Stimulated activated CD4-positive, alpha-beta T cell treated with anti-CD3 and anti-CD28 coated beads, Interleukin-1b, Interleukin-23, amount 100 ng/mL, for 4 hours (primary cell): ENCODE measurements at regions not wholly inside any gene's neighbourhood (a gene's known extent, or its start where the extent isn't known, plus 50 kb on each side); places are given as distances from the start of the nearest gene placed in this dataset.
"Not testable (repeated sequence)": the region's sequence is repeated elsewhere in the genome, so short reads cannot be mapped to it uniquely, and the experiment has no call there.

Experiments used
- DNase-seq, 2 donors: peaks; one replicate each; pipeline ENCODE4 v3.0.0-alpha.2; 2020; ENCODE audit warnings: low read depth in 2 of 2

DNA sequence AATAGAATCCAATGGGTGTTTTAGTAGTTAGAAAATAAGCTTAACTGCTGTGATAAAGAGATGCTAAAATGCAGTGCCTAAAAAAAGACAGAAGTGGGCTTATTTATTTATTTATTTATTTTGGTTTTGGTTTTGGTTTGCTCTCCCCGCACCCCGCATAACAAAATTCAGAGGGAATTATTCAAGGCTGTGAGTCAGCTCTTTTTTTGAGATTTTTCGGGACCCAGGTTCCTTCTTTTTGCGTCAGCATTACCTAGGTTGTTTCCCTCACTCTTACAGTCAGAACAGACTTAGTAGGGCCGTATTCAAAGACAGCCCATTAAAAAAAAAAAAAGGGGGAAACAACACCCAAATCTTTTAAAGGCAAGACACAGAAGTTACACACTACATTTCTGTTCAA lies 1495.5 kb upstream of the ADGRL3 start:
- DNase-seq = no peak

- DNase-seq = no peak
These were observed 1487.7 kb upstream of the ADGRL3 start for GRCh38 chr4:59712470-59712869.

GRCh38 chr4:59724286-59724685 lies 1475.8 kb upstream of the ADGRL3 start:
- not testable (repeated sequence) for DNase-seq

GRCh38 chr4:59727745-59728144 lies 1472.4 kb upstream of the ADGRL3 start:
- no peak for DNase-seq

- DNase-seq = no peak
These were observed 1471.6 kb upstream of the ADGRL3 start for GRCh38 chr4:59728496-59728895.

GRCh38 chr4:59729321-59729720 lies 1470.8 kb upstream of the ADGRL3 start:
- no peak for DNase-seq

DNA sequence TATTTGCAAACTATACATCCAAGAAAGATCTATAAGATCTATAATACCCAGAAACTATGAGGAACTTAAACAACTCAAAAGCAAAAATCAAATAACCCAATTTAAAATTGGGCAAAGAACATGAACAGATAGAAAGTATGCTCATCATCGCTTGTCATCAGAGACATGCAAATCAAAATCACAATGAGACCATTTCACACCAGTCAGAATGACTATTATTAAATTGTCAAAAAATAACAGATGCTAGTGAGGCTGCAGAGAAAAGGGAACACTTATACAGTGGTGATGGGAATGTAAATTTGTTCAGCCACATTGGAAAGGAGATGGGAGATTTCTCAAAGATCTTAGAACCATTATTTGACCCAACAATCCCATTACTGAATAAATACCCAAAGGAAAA lies 1451.7 kb upstream of the ADGRL3 start:
- no peak for DNase-seq

GRCh38 chr4:59759082-59759825 lies 1440.9 kb upstream of the ADGRL3 start:
- DNase-seq = no peak

- no peak for DNase-seq
These were observed 1437.8 kb upstream of the ADGRL3 start for GRCh38 chr4:59762344-59762743.

- DNase-seq = no peak
These were observed 1429.4 kb upstream of the ADGRL3 start for GRCh38 chr4:59770601-59771264.

DNA sequence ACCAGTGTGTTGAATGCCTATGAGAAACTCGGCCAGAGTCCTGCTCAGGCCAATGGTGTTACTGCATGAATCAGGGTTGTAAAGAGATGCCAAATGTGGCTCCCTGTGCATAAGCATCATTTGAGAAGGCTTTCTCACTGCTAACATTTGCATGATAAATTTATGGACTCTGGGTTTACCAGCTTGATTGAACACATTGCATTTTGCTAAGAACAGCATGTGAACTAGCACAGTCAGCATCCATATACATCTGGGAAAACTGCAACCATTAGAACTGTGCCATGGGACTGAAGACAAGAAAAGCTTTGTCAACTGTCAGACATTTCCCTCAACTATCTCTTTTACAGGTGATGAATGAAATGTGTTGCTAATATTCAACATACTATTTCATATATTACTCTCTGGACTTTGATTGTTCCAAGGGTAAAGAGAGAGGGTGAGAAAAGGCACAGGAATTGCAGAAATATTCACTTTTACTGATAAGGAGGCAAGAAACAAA lies 1427.4 kb upstream of the ADGRL3 start:
- no peak for DNase-seq

- not testable (repeated sequence) for DNase-seq
These were observed 1419.9 kb upstream of the ADGRL3 start for GRCh38 chr4:59780271-59780670.

GRCh38 chr4:59805176-59805575 lies 1395.0 kb upstream of the ADGRL3 start:
- DNase-seq = no peak

GRCh38 chr4:59814402-59815010 lies 1385.6 kb upstream of the ADGRL3 start:
- DNase-seq = no peak

DNA sequence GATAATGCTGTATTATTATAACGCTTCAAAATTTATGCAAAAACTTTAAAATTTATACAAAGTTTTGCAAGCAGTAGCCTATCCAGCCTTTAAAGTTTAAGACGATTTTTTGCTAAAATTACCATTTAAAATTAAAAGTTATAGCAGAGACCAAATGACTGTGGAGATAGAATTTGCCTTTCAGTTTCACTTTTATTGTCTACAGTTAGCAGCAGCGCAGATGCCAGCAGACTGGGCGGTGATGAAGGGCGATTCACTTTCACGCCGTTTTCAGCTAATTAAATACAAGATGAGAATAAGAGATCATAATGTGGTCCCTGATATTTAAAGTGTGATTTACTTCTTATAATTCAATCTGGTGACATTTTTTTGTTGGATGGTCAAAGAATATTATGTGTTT lies 1381.5 kb upstream of the ADGRL3 start:
- no peak for DNase-seq

- no peak for DNase-seq
These were observed 1376.8 kb upstream of the ADGRL3 start for GRCh38 chr4:59823311-59823710.

- no peak for DNase-seq
These were observed 1375.0 kb upstream of the ADGRL3 start for GRCh38 chr4:59825104-59825503.

DNA sequence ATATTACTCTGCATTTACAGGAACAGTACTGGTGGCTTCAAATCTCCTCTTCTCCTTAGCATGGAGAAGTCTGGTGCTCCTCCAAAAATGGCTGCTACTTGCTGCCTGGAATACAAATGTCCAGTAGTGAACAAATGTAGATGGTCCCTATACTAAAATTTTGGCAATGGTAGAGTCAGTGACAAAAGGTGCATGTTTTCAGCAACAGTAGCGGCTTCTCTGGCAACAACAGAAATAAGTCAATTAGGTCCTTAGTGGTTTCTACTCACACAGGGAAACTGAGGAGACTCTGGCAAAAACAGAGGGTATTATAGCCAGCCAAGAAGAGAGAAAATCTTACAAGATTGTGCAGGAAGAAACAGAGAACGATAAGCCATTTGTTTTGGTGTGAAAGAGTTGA lies 1368.4 kb upstream of the ADGRL3 start:
- no peak for DNase-seq

DNA sequence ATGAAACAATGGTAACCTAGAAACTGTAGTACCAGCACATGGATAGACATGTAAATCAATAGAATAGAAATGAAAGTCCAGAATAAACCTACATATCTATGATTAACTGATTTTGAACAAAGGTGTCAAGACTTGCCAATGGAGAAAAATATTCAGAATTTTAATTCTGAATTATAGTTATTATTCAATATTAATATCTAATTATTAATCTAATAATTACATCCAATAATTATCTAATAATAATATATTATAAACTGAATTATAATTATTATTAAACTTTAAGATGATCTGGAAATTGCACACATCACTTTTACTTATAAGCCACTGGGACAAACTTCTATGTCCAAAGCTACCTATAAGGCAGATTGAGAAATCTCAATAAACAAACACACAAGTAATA lies 1365.2 kb upstream of the ADGRL3 start:
- DNase-seq = no peak

DNA sequence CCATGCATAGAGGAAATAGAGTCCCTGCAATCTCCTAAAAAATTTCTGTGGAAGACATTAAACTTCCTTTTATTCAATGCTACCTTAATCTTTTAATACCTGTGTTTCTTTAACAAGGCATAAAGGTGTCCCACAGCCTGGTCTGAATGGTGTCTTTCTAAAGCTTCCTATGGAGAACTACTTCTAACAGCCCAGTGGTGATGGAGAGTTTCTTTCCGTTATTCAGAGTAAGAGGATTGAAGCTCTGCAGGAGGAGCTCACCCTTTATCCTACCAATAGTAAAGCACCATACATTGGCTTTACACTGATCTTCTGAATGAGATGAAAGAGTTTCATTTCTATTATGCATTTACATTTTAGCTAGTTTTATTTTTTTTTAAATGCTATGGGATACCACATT lies 1362.4 kb upstream of the ADGRL3 start:
- no peak for DNase-seq

DNA sequence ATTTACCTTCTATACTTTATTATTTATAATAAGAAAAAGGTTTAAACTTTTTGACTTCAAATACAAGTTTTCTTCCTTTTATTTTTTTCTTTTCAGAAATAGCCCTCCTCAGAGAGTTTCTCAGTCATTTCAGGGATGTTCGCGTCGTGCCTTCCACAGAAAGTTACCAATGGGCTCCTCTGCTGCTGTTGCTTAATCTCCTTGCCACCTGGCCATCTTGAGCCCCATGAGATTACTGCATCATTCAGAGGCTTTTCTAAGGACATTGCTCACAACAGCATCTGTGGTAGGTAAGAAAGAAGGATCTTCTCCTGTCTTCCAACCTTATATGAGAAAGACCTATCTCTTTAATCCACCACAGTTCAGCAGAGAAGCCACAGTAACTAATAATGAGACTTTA lies 1361.9 kb upstream of the ADGRL3 start:
- no peak for DNase-seq

GRCh38 chr4:59841698-59842097 lies 1358.4 kb upstream of the ADGRL3 start:
- no peak for DNase-seq

- DNase-seq = no peak
These were observed 1351.7 kb upstream of the ADGRL3 start for GRCh38 chr4:59848457-59848856.
